ENCODE measurements at regions not wholly inside any gene's neighbourhood (a gene's known extent, or its start where the extent isn't known, plus 50 kb on each side); places are given as distances from the start of the nearest gene placed in this dataset.

- no peaks in the 10 kb centered on the region for H3K4me1 ChIP-seq
- no peak overlapping the region for H3K4me3 ChIP-seq
- TF ChIP-seq CTCF (IDR thresholded peaks at IDR 0.05 in 4 of 5, conservative IDR thresholded peaks at IDR 0.05 in 1 of 5) (no peak), POLR2A (IDR thresholded peaks at IDR 0.05) (no peak)
- in situ Hi-C loops (cut with MboI; ENCODE audit: low sequenced_read_pairs in 4 of 4), result loop anchor here in 1 of 4 donors (25.0 kb wide), 1 partner anchor 109 kb away; no protein-coding TSS in a partner anchor
- DNase-seq (no peak), ATAC-seq (no peak)
- intact Hi-C loops (cut with DNase I; ENCODE audit: low total_unique reads), result no loop called here
- no peak overlapping the region for H3K27ac ChIP-seq
- no peaks in the 10 kb centered on the region for H3K36me3 ChIP-seq
- H3K27me3 ChIP-seq, result no peaks in the 10 kb centered on the region
- no peaks in the 10 kb centered on the region for H3K9me3 ChIP-seq
These were observed 186.2 kb upstream of the PMEPA1 start for GRCh38 chr20:57896017-57896416.

GRCh38 chr20:57895161-57895855 is 185.5 kb upstream of the PMEPA1 start:
- no peak overlapping the region for H3K27ac ChIP-seq
- DNase-seq (no peak), ATAC-seq (no peak)
- no peaks in the 10 kb centered on the region for H3K36me3 ChIP-seq
- no peak overlapping the region for H3K4me3 ChIP-seq
- no peaks in the 10 kb centered on the region for H3K9me3 ChIP-seq
- no peak for TF ChIP-seq POLR2A (IDR thresholded peaks at IDR 0.05)
- no peak for TF ChIP-seq CTCF (IDR thresholded peaks at IDR 0.05 in 4 of 5, conservative IDR thresholded peaks at IDR 0.05 in 1 of 5)
- intact Hi-C loops (cut with DNase I; ENCODE audit: low total_unique reads), result no loop called here
- no peaks in the 10 kb centered on the region for H3K4me1 ChIP-seq
- no peaks in the 10 kb centered on the region for H3K27me3 ChIP-seq
- in situ Hi-C loops (cut with MboI; ENCODE audit: low sequenced_read_pairs in 4 of 4), result loop anchor here in 1 of 4 donors (25.0 kb wide), 1 partner anchor 108 kb away; no protein-coding TSS in a partner anchor

DNA sequence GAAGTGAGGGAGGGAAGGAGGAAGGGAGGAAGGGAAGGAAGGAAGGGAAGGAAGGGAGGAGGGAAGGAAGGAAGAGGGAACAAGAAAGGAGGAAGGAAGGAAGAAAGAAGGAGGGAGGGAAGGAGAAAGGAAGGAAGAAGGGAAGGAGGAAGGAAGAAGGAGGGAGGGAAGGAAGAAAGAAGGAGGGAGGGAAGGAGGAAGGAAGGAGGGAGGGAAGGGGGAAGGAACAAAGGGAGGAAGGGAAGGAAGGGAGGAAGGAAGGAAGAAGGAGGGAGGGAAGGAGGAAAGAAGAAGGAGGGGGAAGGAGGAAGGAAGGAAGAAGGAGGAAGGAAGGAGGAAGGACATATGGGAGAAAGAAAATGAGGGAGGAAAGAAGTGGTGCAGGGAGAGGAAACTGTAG is 184.7 kb upstream of the PMEPA1 start:
- H3K4me1 ChIP-seq, result no peaks in the 10 kb centered on the region
- H3K27me3 ChIP-seq, result no peaks in the 10 kb centered on the region
- ATAC-seq, result no peak
- in situ Hi-C loops (cut with MboI; ENCODE audit: low sequenced_read_pairs in 4 of 4), result loop anchor here in 1 of 4 donors (25.0 kb wide), 1 partner anchor 107 kb away; no protein-coding TSS in a partner anchor
- H3K4me3 ChIP-seq, result no peak overlapping the region
- intact Hi-C loops (cut with DNase I; ENCODE audit: low total_unique reads), result no loop called here
- DNase-seq, result no peak
- no peak for TF ChIP-seq CTCF (IDR thresholded peaks at IDR 0.05 in 4 of 5, conservative IDR thresholded peaks at IDR 0.05 in 1 of 5)
- TF ChIP-seq POLR2A (IDR thresholded peaks at IDR 0.05), result no peak
- no peak overlapping the region for H3K27ac ChIP-seq
- H3K9me3 ChIP-seq, result no peaks in the 10 kb centered on the region
- H3K36me3 ChIP-seq, result no peaks in the 10 kb centered on the region

- no peak for DNase-seq
- H3K36me3 ChIP-seq, result no peaks in the 10 kb centered on the region
- H3K27me3 ChIP-seq, result no peaks in the 10 kb centered on the region
- no peaks in the 10 kb centered on the region for H3K4me1 ChIP-seq
- no peak overlapping the region for H3K4me3 ChIP-seq
- H3K9me3 ChIP-seq, result no peaks in the 10 kb centered on the region
- TF ChIP-seq POLR2A (IDR thresholded peaks at IDR 0.05) (no peak), CTCF (IDR thresholded peaks at IDR 0.05 in 4 of 5, conservative IDR thresholded peaks at IDR 0.05 in 1 of 5) (no peak)
- no peak overlapping the region for H3K27ac ChIP-seq
- no peak for ATAC-seq
- intact Hi-C loops (cut with DNase I; ENCODE audit: low total_unique reads), result no loop called here
- in situ Hi-C loops (cut with MboI; ENCODE audit: low sequenced_read_pairs in 4 of 4), result loop anchor here in 1 of 4 donors (25.0 kb wide), 1 partner anchor 107 kb away; no protein-coding TSS in a partner anchor
These were observed 184.3 kb upstream of the PMEPA1 start for GRCh38 chr20:57894096-57894495.
